Karpas-422 (cell line): ENCODE measurements at regions not wholly inside any gene's neighbourhood (a gene's known extent, or its start where the extent isn't known, plus 50 kb on each side); places are given as distances from the start of the nearest gene placed in this dataset.

ENCODE experiments used
- DNase-seq: peaks from one replicate; pipeline ENCODE4 v3.0.0-alpha.2; 2015
- H2AFZ ChIP-seq: fragments of 200-600 bp; sonication (generic); 2 replicates; pipeline ENCODE4 v1.6.1; 2014; ENCODE audit warnings: antibody characterized with exemption, low read length, mixed read lengths
- H3K27ac ChIP-seq: fragments of 200-600 bp; sonication (generic); 2 replicates; pipeline ENCODE4 v1.5.1; 2014; ENCODE audit warnings: mild to moderate bottlenecking, low read length, moderate library complexity
- H3K27me3 ChIP-seq: fragments of 200-600 bp; sonication (generic); 2 replicates; pipeline ENCODE4 v1.6.1; 2014; ENCODE audit warnings: low read length, mixed read lengths
- H3K36me3 ChIP-seq: fragments of 200-600 bp; sonication (generic); 2 replicates; pipeline ENCODE4 v1.6.1; 2014; ENCODE audit warnings: low read length, mixed read lengths; ENCODE audit not compliant: insufficient read depth
- H3K4me1 ChIP-seq: fragments of 200-600 bp; sonication (generic); 2 replicates; pipeline ENCODE4 v1.6.1; 2014; ENCODE audit warnings: mild to moderate bottlenecking, low read length, mixed read lengths
- H3K4me2 ChIP-seq: fragments of 200-600 bp; sonication (generic); 2 replicates; pipeline ENCODE4 v1.6.1; 2014; ENCODE audit warnings: low read length, low read depth, mild to moderate bottlenecking; ENCODE audit not compliant: poor library complexity, severe bottlenecking
- H3K4me3 ChIP-seq: fragments of 200-600 bp; sonication (generic); 2 replicates; pipeline ENCODE4 v1.5.1; 2014; ENCODE audit warnings: mild to moderate bottlenecking, antibody characterized with exemption, low read length, mixed read lengths
- H3K79me2 ChIP-seq: fragments of 200-600 bp; sonication (generic); 2 replicates; pipeline ENCODE4 v1.6.1; 2014; ENCODE audit warnings: mild to moderate bottlenecking, low read length, mixed read lengths
- H3K9ac ChIP-seq: fragments of 200-600 bp; sonication (generic); 2 replicates; pipeline ENCODE4 v1.6.0; 2014; ENCODE audit warnings: low read length
- H3K9me2 ChIP-seq: fragments of 200-600 bp; sonication (generic), shearing (Covaris generic); replicated peaks from 2 replicates; pipeline ENCODE4 v1.6.0; 2014; ENCODE audit warnings: mild to moderate bottlenecking, low read length, moderate library complexity; ENCODE audit not compliant: insufficient read depth
- H3K9me3 ChIP-seq: fragments of 300-700, 200-600 bp; sonication (generic); 2 replicates; pipeline ENCODE4 v1.6.1; 2014; ENCODE audit warnings: low read length, mixed read lengths
- H4K20me1 ChIP-seq: fragments of 200-600 bp; sonication (generic); 2 replicates; pipeline ENCODE4 v1.6.1; 2014; ENCODE audit warnings: mild to moderate bottlenecking, antibody characterized with exemption, low read length, low read depth; ENCODE audit not compliant: insufficient read depth

GRCh38 chr4:3387943-3388361 lies 53.8 kb upstream of the HGFAC start:
- H3K79me2 ChIP-seq, result no peaks in the 10 kb centered on the region
- H4K20me1 ChIP-seq, result no peaks in the 10 kb centered on the region
- H3K27me3 ChIP-seq, result no peaks in the 10 kb centered on the region
- peak overlapping the region; percentile 57; the same call in 1 of the 2 replicates for H3K4me3 ChIP-seq
- H3K36me3 ChIP-seq, result no peaks in the 10 kb centered on the region
- peaks cover 22% of the 10 kb centered on the region for H3K4me1 ChIP-seq
- H3K9me3 ChIP-seq, result no peaks in the 10 kb centered on the region
- H3K27ac ChIP-seq, result no peak overlapping the region
- H3K9me2 ChIP-seq, result no peaks in the 10 kb centered on the region
- no peak for DNase-seq
- peak overlapping the region; percentile 56; the same call in 1 of the 2 replicates for H2AFZ ChIP-seq
- H3K4me2 ChIP-seq, result peak overlapping the region; percentile 60
- H3K9ac ChIP-seq, result 0 out of 2 replicates have a peak overlapping the region, but pooled peaks have one; percentile 9

GRCh38 chr4:3388471-3389232 lies 53.1 kb upstream of the HGFAC start:
- H3K4me1 ChIP-seq, result peaks cover 22% of the 10 kb centered on the region
- no peaks in the 10 kb centered on the region for H3K36me3 ChIP-seq
- H2AFZ ChIP-seq, result peak overlapping the region; percentile 56; the same call in 1 of the 2 replicates
- no peaks in the 10 kb centered on the region for H3K27me3 ChIP-seq
- H3K4me3 ChIP-seq, result peak overlapping the region; percentile 57; the same call in 1 of the 2 replicates
- H4K20me1 ChIP-seq, result no peaks in the 10 kb centered on the region
- H3K79me2 ChIP-seq, result no peaks in the 10 kb centered on the region
- no peaks in the 10 kb centered on the region for H3K9me3 ChIP-seq
- H3K27ac ChIP-seq, result no peak overlapping the region
- no peak overlapping the region for H3K9ac ChIP-seq
- peak overlapping the region; percentile 60 for H3K4me2 ChIP-seq
- H3K9me2 ChIP-seq, result no peaks in the 10 kb centered on the region
- peak; percentile 44 for DNase-seq

GRCh38 chr4:3389233-3390215 lies 52.2 kb upstream of the HGFAC start:
- H3K4me1 ChIP-seq, result peaks cover 22% of the 10 kb centered on the region
- no peak overlapping the region for H3K9ac ChIP-seq
- no peaks in the 10 kb centered on the region for H3K9me2 ChIP-seq
- H3K27me3 ChIP-seq, result no peaks in the 10 kb centered on the region
- no peak for DNase-seq
- H3K9me3 ChIP-seq, result no peaks in the 10 kb centered on the region
- no peaks in the 10 kb centered on the region for H3K36me3 ChIP-seq
- no peaks in the 10 kb centered on the region for H3K79me2 ChIP-seq
- H3K4me2 ChIP-seq, result peak overlapping the region; percentile 29
- no peaks in the 10 kb centered on the region for H4K20me1 ChIP-seq
- no peak overlapping the region for H3K4me3 ChIP-seq
- no peak overlapping the region for H2AFZ ChIP-seq
- no peak overlapping the region for H3K27ac ChIP-seq

- Histone ChIP-seq H3K4me1 (peaks cover 22% of the 10 kb centered on the region), H3K27me3 (no peaks in the 10 kb centered on the region), H2AFZ (no peak overlapping the region), H3K36me3 (no peaks in the 10 kb centered on the region), H3K9me2 (no peaks in the 10 kb centered on the region), H3K79me2 (no peaks in the 10 kb centered on the region), H3K4me3 (no peak overlapping the region), H3K9ac (no peak overlapping the region), H3K27ac (no peak overlapping the region), H3K9me3 (no peaks in the 10 kb centered on the region), H3K4me2 (no peak overlapping the region), H4K20me1 (no peaks in the 10 kb centered on the region)
- DNase-seq, result no peak
Observed at GRCh38 chr4:3390288-3390811, 51.4 kb upstream of the HGFAC start.

- H3K27ac ChIP-seq, result no peak overlapping the region
- no peaks in the 10 kb centered on the region for H3K9me2 ChIP-seq
- no peak overlapping the region for H3K4me2 ChIP-seq
- no peak overlapping the region for H3K9ac ChIP-seq
- no peaks in the 10 kb centered on the region for H3K36me3 ChIP-seq
- DNase-seq, result no peak
- H4K20me1 ChIP-seq, result no peaks in the 10 kb centered on the region
- no peak overlapping the region for H3K4me3 ChIP-seq
- H3K79me2 ChIP-seq, result no peaks in the 10 kb centered on the region
- no peak overlapping the region for H2AFZ ChIP-seq
- no peaks in the 10 kb centered on the region for H3K9me3 ChIP-seq
- no peaks in the 10 kb centered on the region for H3K27me3 ChIP-seq
- peaks cover 22% of the 10 kb centered on the region for H3K4me1 ChIP-seq
Observed at GRCh38 chr4:3391422-3391821, 50.3 kb upstream of the HGFAC start.
